HEK293T (cell line): ENCODE measurements at regions not wholly inside any gene's neighbourhood (a gene's known extent, or its start where the extent isn't known, plus 50 kb on each side); places are given as distances from the start of the nearest gene placed in this dataset.

Experiments
- CTCF ChIA-PET: fragments of 350-600 bp; formaldehyde crosslinking; extraction: SDS; loops from one replicate; lab custom pipeline; 2021; ENCODE audit warnings: antibody characterized with exemption, inconsistent platforms; lab: Yijun Ruan, JAX
- POLR2A ChIA-PET: fragments of 350-600 bp; formaldehyde crosslinking; extraction: SDS; loops from one replicate; lab custom pipeline; 2020; ENCODE audit warnings: antibody characterized with exemption, inconsistent platforms; lab: Yijun Ruan, JAX
- DNase-seq: peaks from one replicate; pipeline ENCODE4 v3.0.0; 2012; ENCODE audit warnings: mixed read lengths; ENCODE audit errors: extremely low spot score
- ARNT ChIP-seq: fragments of 450-650 bp; IDR thresholded peaks from 2 replicates; pipeline ENCODE4 v1.6.1; 2017; ENCODE audit warnings: mild to moderate bottlenecking
- BHLHE40 ChIP-seq: fragments of 450-650 bp; IDR thresholded peaks from 2 replicates; pipeline ENCODE4 v1.6.1; 2016; ENCODE audit warnings: mild to moderate bottlenecking, moderate library complexity, borderline replicate concordance
- CTBP1 ChIP-seq: fragments of 450-650 bp; IDR thresholded peaks from 2 replicates; pipeline ENCODE4 v1.6.1; 2016; ENCODE audit warnings: borderline replicate concordance
- ELF4 ChIP-seq: fragments of 450-650 bp; IDR thresholded peaks from 2 replicates; pipeline ENCODE4 v1.6.1; 2017; ENCODE audit warnings: antibody characterized with exemption
- FOXA1 ChIP-seq: fragments of 450-650 bp; IDR thresholded peaks from 2 replicates; pipeline ENCODE4 v1.6.1; 2016; ENCODE audit warnings: mild to moderate bottlenecking
- FOXK2 ChIP-seq: fragments of 450-650 bp; IDR thresholded peaks from 2 replicates; pipeline ENCODE4 v1.6.1; 2016; ENCODE audit warnings: mild to moderate bottlenecking
- FOXM1 ChIP-seq: fragments of 450-650 bp; IDR thresholded peaks from 2 replicates; pipeline ENCODE4 v1.6.1; 2017; ENCODE audit warnings: mild to moderate bottlenecking, borderline replicate concordance
- HDGF ChIP-seq: fragments of 450-650 bp; IDR thresholded peaks from 2 replicates; pipeline ENCODE4 v1.6.1; 2017; ENCODE audit warnings: antibody characterized with exemption, borderline replicate concordance
- L3MBTL2 ChIP-seq: fragments of 450-650 bp; conservative IDR thresholded peaks from 2 replicates; pipeline ENCODE4 v1.6.1; 2016; ENCODE audit warnings: mild to moderate bottlenecking
- LEF1 ChIP-seq: fragments of 450-650 bp; IDR thresholded peaks from 2 replicates; pipeline ENCODE4 v1.6.1; 2017; ENCODE audit warnings: mild to moderate bottlenecking, borderline replicate concordance
- NFRKB ChIP-seq: fragments of 450-650 bp; IDR thresholded peaks from 2 replicates; pipeline ENCODE4 v1.6.1; 2016; ENCODE audit warnings: mild to moderate bottlenecking, moderate library complexity
- SP1 ChIP-seq: fragments of 450-650 bp; IDR thresholded peaks from 2 replicates; pipeline ENCODE4 v1.6.1; 2017
- SUZ12 ChIP-seq: fragments of 450-650 bp; IDR thresholded peaks from 2 replicates; pipeline ENCODE4 v1.6.1; 2016; ENCODE audit warnings: mild to moderate bottlenecking
- TARDBP ChIP-seq: fragments of 450-650 bp; IDR thresholded peaks from 2 replicates; pipeline ENCODE4 v1.6.1; 2016
- ZNF384 ChIP-seq: fragments of 450-650 bp; IDR thresholded peaks from 2 replicates; pipeline ENCODE4 v1.6.1; 2016
- TF ChIP-seq, protein P1 (sequence below): fragments of 450-650 bp; IDR thresholded peaks from 2 replicates; pipeline ENCODE4 v1.6.1; 2016

DNA sequence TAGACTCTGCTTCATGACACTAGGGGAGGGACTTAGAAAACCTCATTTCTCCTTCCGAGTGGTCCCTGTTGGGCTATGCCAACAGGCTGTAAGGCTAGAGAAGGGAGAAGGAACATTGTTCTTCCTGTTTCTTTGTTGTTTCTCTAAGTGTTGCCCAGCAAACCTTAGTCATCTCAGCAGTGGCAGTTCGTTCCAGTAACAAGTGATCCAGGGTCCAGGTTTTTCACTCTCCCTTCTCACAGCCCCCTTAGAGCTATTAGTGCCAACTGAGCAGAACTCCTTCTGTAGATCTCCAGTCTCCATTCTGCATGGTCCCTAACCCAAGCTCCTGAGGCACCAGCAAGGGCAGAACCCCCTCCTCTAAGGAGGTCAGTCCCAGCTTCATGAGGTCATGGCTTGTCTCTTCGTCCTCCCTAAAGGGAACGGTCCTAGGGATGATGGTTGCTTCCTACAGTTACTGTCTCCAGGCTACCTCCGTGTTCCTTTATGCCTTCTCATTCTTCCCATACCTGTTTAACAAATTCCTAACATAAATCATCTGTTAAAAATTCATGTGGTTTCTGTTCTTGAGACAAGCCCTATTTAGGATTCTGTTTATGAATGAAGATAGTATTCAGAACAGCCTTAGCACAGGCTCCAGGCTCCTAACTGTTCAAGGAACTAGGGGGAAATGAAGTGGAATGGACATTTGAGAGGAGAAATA, 168.6 kb upstream of the UBASH3B start:
- TF ChIP-seq ARNT, result no peak
- CTCF ChIA-PET, result no interaction called here
- DNase-seq, result no peak
- POLR2A ChIA-PET, result no interaction called here

DNA sequence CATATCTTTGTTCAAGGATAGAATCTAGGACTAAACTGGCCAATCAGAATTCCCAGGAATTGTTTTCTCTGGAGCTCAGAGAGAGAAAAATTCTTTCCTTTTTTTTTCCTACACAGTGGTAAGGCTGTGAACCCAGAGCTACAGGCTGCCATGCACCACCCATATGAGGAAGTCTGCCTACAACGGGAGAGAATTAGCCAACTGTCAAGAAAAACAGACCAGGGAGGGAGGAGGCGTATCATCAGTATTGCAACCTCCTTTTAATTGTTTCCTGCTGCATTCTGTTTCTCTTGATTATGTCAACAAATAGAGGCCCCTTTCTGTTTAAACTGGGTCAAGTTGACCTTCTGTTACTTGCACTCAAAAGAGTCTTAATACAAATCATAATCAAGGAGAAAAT, 176.5 kb upstream of the UBASH3B start:
- POLR2A ChIA-PET, result no interaction called here
- TF ChIP-seq FOXM1, result no peak
- TF ChIP-seq SUZ12, result no peak
- no peak for TF ChIP-seq BHLHE40
- TF ChIP-seq LEF1, result no peak
- TF ChIP-seq ARNT, result no peak
- TF ChIP-seq SP1, result no peak
- no peak for DNase-seq
- CTCF ChIA-PET, result no interaction called here

DNA sequence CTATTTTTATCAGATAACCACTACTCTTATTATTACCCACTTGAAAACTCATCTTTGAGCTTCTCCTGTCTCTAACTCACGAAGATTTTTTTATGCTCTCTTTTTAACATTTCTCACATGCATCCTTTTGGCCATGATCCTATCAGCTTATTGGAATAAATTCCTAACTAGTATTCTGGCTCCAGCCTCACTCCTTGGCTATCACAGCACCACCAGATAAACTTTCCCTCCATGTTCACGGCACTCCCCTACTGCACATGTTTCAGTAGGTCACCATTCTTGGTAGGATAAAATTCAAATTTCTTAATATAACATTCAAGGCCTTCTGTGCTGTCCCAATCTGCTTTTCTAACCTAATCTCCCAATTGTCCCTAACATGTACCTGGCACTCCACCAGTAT, 186.6 kb upstream of the UBASH3B start:
- POLR2A ChIA-PET, result no interaction called here
- CTCF ChIA-PET, result no interaction called here
- TF ChIP-seq NFRKB, result no peak
- no peak for DNase-seq

DNA sequence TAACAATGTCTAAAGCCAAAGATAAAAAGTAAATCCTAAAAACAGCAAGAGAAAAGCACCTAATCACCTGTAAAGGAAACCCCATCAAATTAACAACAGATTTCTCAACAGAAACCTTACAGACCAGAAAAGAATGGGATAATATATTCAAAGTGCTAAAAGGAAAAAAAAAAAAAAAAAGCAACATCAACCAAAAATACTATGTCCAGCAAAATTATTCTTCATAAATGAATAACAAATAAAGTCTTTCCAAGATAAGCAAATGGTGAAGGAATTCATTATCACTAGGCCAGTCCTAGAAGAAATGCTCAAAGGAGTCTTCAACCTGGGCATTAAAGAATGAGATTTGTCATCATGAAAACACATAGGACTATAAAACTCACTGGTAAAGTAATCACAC, 192.0 kb upstream of the UBASH3B start:
- CTCF ChIA-PET, result no interaction called here
- TF ChIP-seq FOXM1 (no peak), NFRKB (no peak), FOXK2 (no peak), ELF4 (no peak), ARNT (no peak), TARDBP (no peak), HDGF (no peak)
- TF ChIP-seq, protein P1, sequence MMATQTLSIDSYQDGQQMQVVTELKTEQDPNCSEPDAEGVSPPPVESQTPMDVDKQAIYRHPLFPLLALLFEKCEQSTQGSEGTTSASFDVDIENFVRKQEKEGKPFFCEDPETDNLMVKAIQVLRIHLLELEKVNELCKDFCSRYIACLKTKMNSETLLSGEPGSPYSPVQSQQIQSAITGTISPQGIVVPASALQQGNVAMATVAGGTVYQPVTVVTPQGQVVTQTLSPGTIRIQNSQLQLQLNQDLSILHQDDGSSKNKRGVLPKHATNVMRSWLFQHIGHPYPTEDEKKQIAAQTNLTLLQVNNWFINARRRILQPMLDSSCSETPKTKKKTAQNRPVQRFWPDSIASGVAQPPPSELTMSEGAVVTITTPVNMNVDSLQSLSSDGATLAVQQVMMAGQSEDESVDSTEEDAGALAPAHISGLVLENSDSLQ, result no peak
- POLR2A ChIA-PET, result no interaction called here

DNA sequence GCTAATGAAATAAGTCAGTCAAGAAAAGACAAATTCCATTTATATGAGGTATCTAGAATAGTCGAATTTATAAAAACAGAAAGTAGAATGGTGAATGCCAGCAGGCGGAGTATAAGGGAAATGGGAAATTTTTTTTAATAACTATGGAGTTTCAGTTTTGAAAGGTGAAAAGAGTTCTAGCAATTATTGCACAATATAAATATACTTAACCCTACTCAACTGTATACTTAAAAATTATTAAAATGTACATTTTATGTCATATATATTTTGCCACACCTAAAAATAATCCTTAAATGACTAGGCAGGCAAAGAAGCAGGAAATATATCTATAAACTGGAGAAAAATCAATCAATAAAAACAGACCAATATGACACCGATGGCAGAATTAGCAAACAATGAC, 196.5 kb upstream of the UBASH3B start:
- ChIA-PET POLR2A (no interaction called here), CTCF (no interaction called here)
- DNase-seq, result no peak
- TF ChIP-seq NFRKB (no peak), SUZ12 (no peak), FOXM1 (no peak), CTBP1 (no peak), ARNT (no peak), TARDBP (no peak), FOXK2 (no peak), FOXA1 (no peak), BHLHE40 (no peak), HDGF (no peak), ZNF384 (no peak), L3MBTL2 (no peak), LEF1 (no peak)
- TF ChIP-seq, protein P1, result no peak

More for the DNA sequence above, 192.0 kb upstream of the UBASH3B start:
- DNase-seq, result no peak

DNA sequence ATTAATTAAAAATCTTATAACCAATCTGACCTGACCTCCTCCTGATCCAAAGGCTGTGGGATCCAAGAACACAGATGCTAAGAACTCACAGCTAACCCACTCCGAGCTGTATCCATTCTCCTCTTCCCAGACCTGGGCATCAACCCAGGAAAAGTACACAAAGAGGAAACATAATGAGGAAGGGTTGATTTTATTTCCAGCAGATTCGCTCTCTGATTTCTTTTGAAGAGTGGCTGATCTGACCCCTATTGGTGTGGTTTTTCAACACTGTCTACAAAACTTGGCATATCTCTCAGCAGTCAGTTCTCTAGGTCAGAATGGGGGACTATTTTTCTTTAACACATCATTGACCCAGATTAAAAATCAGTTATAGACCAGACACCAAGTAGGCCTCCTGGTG, 201.9 kb upstream of the UBASH3B start:
- ChIA-PET CTCF (no interaction called here), POLR2A (no interaction called here)
- DNase-seq, result no peak
- no peak for TF ChIP-seq NFRKB
- TF ChIP-seq TARDBP, result no peak
- TF ChIP-seq CTBP1, result no peak
- no peak for TF ChIP-seq SUZ12
- TF ChIP-seq HDGF, result no peak
- no peak for TF ChIP-seq LEF1

DNA sequence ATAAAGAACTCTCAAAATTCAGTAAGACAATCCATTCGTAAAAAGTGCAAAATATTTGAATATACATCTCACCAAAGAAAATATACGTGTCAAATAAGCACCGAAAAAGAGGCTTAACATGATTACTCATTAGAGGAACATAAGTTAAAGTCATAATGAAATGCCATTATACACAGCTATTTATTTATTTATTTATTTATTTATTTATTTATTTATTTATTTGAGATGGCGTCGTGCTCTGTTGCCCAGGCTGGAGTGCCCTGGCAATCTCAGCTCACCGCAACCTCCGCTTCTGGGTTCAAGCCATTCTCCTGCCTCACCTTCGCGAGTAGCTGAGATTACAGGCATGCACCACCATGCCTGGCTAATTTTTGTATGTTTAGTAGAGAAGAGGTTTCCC, 203.6 kb upstream of the UBASH3B start:
- CTCF ChIA-PET, result no interaction called here
- TF ChIP-seq FOXK2, result no peak
- TF ChIP-seq ELF4, result no peak
- TF ChIP-seq LEF1, result no peak
- TF ChIP-seq, protein P1, result no peak
- TF ChIP-seq ARNT, result no peak
- no peak for TF ChIP-seq FOXA1
- no peak for TF ChIP-seq FOXM1
- no peak for TF ChIP-seq SUZ12
- no peak for TF ChIP-seq CTBP1
- no peak for TF ChIP-seq HDGF
- POLR2A ChIA-PET, result no interaction called here
- no peak for DNase-seq
